NCI-H524 treated with DMSO at 0.1 percent for 48 hours (cell line): ENCODE measurements at regions not wholly inside any gene's neighbourhood (a gene's known extent, or its start where the extent isn't known, plus 50 kb on each side); places are given as distances from the start of the nearest gene placed in this dataset.

ENCODE experiments used
- DNase-seq: peaks from one replicate; lab custom pipeline; 2025; lab: John Stamatoyannopoulos, UW

DNA sequence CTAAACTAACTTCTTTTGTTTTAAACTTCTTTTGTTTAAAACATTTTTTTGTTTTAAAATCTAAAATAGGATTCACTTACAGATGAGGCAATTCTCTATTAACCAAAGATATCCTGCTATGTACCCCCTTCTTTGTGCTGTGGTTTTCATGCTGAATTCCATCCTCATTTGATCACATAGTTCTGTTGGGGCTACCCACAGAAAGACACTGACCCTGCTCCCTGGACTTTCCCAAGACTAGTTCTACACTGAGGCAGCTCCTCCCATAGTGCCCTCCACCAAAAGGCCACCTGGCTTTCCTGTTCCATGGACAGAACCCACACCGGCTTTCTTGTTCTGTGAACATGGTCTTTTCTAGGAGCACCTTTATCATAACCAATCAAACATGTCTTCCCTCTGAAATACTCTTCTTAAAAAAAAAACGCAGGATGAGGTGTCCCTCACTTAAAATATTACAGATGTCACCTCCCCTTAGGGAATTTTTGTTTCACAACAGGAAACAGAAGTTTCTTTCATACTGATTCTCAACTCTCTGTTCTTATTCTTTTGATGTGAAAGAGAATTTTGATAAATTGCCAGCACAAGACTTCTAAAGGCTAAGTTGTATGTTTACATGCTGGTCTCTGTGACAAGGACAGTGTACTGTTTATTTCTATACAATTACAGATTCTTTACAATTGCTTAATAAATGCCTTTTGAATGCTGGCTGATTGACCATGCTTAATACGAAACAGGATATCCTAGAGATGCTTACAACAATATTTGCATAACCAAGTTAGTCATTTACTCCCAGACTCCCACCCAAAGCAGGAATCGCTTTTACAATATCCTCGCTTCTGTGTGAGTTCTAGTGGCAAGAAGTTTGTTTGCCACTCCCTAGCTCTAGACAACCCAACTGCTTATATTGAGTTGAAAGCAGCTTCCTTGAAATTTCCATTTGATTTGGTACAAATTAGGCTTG, 300.4 kb downstream of the DTWD2 start:
- DNase-seq = no peak

DNA sequence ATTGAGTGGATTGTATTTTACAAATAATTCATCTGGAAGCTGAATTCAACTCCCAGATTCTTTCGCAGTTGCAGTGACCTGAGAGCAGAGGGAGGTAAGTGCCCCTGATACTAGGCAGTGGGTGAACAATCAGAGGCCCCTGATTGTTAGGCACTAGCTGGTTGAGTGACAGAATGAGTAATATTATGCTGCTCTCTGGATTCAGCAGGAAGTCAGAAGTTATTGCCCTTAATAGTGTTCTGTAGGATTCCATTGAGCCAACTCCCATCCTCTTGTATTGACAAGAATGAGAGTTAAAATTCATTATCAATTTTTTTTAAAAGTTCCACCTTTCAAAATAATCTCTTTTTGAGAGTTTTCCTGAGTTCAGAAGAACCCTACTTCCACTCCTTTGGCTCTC, 301.2 kb downstream of the DTWD2 start:
- DNase-seq = no peak

DNA sequence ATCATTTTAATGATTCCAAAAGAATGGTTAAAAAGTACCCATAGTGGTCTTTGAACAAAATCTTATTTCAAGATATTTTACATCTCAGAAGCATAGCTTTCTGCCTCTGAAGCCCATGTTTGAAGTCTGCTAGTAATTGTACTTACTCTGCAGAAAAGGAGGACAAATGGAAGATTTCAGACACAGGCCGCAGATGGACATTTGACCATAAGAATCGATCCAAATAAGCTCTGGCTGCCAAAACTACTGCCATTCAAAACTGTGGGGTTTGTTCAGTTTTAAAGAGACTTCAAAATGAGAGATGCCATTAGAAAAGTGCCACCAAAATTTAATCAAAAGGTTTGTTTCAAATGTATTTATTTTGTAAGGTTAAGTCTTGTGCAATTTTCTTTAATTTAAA, 306.7 kb downstream of the DTWD2 start:
- DNase-seq = no peak

DNA sequence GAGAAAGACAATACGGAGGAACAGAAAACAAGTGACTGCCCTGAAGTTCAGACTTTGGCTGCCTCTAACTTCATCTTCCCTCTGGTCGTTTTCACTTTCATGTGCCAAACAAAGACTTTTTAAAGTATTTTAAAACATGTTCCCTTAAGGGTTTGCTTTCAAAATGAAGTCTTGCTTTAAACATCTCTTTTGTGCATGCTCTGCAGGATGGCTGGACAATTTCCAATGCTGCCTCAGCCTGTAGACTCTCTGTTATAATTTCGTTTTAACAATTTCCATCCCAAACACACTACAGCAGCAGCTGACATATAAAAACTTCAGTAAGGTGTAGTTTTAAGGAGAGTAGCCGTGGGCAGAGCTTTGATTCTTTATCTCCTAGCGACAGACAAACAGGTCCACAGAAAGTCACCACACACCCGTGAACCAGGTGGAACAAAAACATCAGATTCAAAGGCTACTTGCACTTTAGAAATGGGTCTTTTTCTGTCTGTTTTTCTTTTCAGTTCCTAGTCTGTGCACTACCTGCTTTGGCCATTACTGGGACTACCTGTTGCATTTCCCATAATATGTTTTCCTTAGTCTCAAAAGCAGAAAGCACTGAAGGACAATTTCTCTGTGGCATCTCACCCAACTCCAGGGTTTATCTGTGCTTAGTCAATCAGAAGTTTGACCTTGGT, 308.9 kb downstream of the DTWD2 start:
- DNase-seq = no peak

GRCh38 chr5:118678746-118679145, 309.6 kb downstream of the DTWD2 start:
- DNase-seq = no peak

DNA sequence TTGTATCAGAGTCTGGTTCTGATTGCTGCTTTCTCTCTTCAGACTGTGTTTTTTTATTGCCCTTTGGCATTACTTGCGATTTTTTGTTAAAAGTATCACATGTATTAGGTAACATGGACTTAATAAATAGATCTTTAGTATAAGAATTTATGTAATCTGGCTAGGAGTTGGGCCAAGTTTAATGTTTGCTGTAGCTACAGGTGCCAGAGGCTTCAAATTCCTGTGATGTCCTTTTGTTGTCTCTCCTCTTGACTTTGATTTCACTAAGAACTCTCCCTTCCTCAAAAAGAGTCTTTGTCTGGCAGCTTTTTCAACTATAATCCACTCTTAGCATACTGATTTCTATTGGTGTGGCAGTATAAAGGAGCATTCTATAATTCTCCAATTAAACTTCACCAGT, 313.1 kb downstream of the DTWD2 start:
- no peak for DNase-seq

GRCh38 chr5:118657576-118657975, 330.8 kb downstream of the DTWD2 start:
- DNase-seq = no peak

DNA sequence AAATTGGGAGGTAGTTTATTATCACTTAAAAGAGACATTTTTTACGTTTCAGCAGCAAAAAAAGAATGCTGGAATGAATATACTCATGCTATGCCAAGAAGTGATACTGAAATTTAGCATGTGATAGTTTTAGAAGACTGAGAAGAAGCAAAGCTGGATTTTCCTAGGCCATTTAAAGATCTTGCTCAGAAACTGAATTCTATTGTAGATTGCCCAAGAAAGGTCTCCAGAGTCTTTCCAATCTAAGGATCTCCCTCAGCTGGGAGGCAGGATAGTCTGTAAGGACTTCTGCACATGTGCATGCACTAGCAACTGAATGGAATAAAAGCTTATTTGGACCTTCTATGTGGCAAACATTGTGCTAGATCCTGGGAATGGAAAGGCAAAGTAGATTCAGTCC, 334.5 kb downstream of the DTWD2 start:
- no peak for DNase-seq

DNA sequence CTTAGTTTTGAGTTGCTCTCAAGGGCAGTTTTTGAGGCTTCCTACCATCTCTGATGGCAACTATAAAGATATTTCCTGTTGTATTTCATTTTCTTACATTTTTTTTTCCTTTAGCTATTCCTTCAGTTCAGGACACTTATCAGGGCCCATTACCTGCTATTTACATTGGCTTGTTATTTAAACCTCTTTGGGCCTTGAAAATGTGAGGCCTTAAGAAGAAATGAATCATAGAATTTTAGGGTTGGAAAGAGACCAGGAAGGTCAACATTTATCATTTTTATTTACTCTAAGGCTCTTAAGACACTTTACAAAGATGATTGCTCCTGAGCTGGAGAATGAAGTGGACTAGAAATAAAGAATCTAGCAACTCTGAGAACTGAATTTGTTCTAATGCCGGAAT, 335.2 kb downstream of the DTWD2 start:
- DNase-seq = no peak

GRCh38 chr5:118651002-118651401, 337.3 kb downstream of the DTWD2 start:
- no peak for DNase-seq

DNA sequence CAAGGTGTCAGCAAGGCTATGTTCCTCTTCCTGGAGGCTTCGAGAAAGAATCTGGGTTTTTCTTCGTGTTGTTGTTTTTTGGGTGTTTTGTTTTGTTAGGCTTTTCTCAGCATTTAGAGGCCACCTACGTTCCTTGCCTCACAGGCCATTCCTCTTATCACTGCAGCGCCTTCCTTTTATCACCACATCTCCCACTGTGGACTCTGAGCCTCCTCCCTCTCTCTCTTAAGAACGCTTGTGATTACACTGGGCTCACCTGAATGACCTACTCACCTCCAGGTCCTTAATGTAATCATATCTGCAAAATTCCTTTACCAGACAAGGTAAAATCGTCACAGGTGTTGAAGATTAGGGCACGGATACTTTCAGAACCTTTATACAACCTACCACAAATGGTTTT, 340.8 kb downstream of the DTWD2 start:
- no peak for DNase-seq

- no peak for DNase-seq
Measured at GRCh38 chr5:118646917-118647316, 341.4 kb downstream of the DTWD2 start.

GRCh38 chr5:118637947-118638670, 350.2 kb downstream of the DTWD2 start:
- no peak for DNase-seq

DNA sequence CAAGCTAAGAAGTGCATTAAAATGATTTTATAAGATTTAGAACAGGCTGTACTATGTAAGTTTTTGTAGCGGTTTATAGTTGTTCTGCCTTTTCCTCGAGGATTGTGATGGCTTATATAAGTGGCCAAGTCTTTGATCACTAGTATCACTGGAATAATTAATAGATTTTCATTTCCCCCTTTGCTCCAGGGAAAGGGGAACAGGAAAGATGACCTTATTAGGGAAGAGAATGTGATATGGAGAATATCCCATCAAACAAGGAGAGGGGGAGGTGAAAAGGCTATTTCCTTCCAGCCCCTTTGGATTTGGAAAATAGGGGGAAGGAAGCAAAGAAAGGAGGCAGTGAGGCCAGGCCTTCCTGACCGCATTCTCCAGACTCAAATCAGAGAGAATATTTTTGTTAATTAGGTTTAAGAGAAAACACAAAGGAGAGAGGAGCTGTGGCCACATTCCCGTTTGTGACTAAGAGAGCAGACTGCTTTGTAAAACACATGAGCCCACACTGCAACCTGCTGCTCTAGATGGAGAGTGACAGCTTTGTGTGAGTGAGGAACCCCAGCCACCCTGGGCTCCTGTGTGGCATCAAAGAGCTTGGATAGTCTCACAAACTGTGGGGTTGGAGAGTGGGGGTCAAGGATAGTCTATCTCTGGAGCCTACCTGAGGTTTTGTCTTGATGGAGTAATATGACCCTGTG, 359.5 kb downstream of the DTWD2 start:
- DNase-seq = no peak

DNA sequence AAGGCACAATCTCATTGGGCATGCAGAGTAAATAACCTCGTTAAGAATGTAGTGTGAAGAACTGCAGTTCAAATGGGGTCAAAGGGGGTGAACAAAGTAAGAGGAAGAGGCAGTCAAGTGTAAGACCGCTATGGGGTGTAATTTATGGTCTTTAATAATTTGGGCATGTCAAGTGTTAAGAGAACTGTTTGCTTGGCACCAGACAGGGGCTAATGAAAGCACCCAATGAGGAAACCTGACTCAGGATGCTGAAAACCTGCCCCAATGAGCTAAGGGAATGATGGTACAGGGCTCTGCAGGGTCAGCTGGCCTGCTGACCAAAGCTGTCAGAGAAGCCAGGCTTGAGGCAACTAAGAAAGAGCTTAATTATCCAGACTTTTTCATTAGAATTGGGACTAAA, 368.1 kb downstream of the DTWD2 start:
- no peak for DNase-seq

GRCh38 chr5:118619823-118620222, 368.5 kb downstream of the DTWD2 start:
- DNase-seq = no peak

- no peak for DNase-seq
Measured at GRCh38 chr5:118616281-118616680, 372.1 kb downstream of the DTWD2 start.

GRCh38 chr5:118614731-118615456, 373.5 kb downstream of the DTWD2 start:
- DNase-seq = no peak

DNA sequence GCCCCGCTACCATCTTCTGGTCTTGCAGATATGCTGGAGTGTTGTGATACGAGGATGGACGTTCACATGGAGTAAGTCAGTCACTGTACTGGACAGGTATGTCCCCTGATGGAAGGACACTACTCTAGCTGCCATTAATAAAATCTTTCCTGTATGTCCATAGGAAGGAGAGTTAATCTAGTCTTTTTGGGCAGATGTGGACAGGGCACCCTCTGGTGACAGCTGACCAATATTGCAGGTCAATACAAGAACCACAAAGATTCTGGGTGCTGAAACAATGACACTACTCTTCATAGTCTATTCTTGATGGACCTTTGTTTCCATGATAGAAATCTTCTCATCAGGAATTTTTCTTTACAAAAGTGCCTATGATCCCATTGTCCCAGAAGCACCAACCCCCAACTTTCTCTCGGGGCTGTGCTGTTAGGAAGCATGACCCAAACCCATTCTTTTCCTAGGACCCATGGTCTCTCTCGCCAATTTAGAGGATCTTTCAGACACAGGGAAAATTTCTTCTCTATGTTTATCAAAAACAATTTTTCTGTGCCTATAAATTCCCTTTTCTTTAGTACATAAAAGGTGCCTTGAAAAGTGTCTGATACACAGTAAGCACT, 376.9 kb downstream of the DTWD2 start:
- DNase-seq = no peak

- DNase-seq = no peak
Measured at GRCh38 chr5:118606940-118607339, 381.4 kb downstream of the DTWD2 start.

GRCh38 chr5:118605761-118606160, 382.6 kb downstream of the DTWD2 start:
- DNase-seq = no peak
